WTC11 (cell line): ENCODE measurements at regions not wholly inside any gene's neighbourhood (a gene's known extent, or its start where the extent isn't known, plus 50 kb on each side); places are given as distances from the start of the nearest gene placed in this dataset.

Experiments used
- ATAC-seq: fragments of 200-7000 bp; cut with Tn5 transposase; 2 replicates; pipeline ENCODE4 v1.10.0; 2021; ENCODE audit warnings: mild to moderate bottlenecking, moderate library complexity
- CTCF ChIA-PET: fragments of 300-600 bp; sonication (Branson Sonifier 250); formaldehyde crosslinking; loops from one replicate; lab custom pipeline; 2021; ENCODE audit warnings: antibody characterized with exemption; lab: Charles Lee
- POLR2A ChIA-PET: fragments of 350-600 bp; sonication (Branson Sonifier 250); formaldehyde crosslinking; loops from one replicate; lab custom pipeline; 2021; ENCODE audit warnings: antibody characterized with exemption; lab: Charles Lee
- DNase-seq: peaks from one replicate; pipeline ENCODE4 v3.0.0; 2021; ENCODE audit warnings: low spot score
- H3K27ac Mint-ChIP-seq: 2 replicates; pipeline ENCODE4 v1.8.0; 2021; ENCODE audit warnings: mixed read lengths
- H3K27me3 Mint-ChIP-seq: 2 replicates; pipeline ENCODE4 v1.8.0; 2021; ENCODE audit warnings: low read depth, mild to moderate bottlenecking, moderate library complexity, mixed read lengths
- H3K36me3 Mint-ChIP-seq: 2 replicates; pipeline ENCODE4 v1.8.0; 2021; ENCODE audit warnings: mixed read lengths
- H3K4me1 Mint-ChIP-seq: 2 replicates; pipeline ENCODE4 v1.8.0; 2022; ENCODE audit warnings: mixed read lengths
- H3K4me3 Mint-ChIP-seq: 2 replicates; pipeline ENCODE4 v1.8.0; 2021; ENCODE audit warnings: mild to moderate bottlenecking, moderate library complexity, mixed read lengths
- H3K9me3 Mint-ChIP-seq: 2 replicates; pipeline ENCODE4 v1.8.0; 2021; ENCODE audit warnings: mixed read lengths
- CREM ChIP-seq: sonication (generic); formaldehyde crosslinking; IDR thresholded peaks from 2 replicates; pipeline ENCODE4 v1.8.1; 2022; ENCODE audit warnings: mild to moderate bottlenecking, missing genetic modification reagents, moderate library complexity
- ETV6 ChIP-seq: sonication (generic); formaldehyde crosslinking; IDR thresholded peaks from 2 replicates; pipeline ENCODE4 v1.8.1; 2022; ENCODE audit warnings: mild to moderate bottlenecking, missing genetic modification reagents
- NFE2L1 ChIP-seq: sonication (generic); formaldehyde crosslinking; IDR thresholded peaks from 2 replicates; pipeline ENCODE4 v1.8.1; 2023; ENCODE audit warnings: missing genetic modification reagents
- NR2C2 ChIP-seq: sonication (generic); formaldehyde crosslinking; IDR thresholded peaks from 2 replicates; pipeline ENCODE4 v1.8.0; 2022; ENCODE audit warnings: mild to moderate bottlenecking, missing genetic modification reagents
- NR3C1 ChIP-seq: sonication (generic); formaldehyde crosslinking; conservative IDR thresholded peaks from 2 replicates; pipeline ENCODE4 v1.8.1; 2023; ENCODE audit warnings: low read depth, mild to moderate bottlenecking, missing genetic modification reagents
- OVOL2 ChIP-seq: fragments of 250-450 bp; sonication (Bioruptor Pico); IDR thresholded peaks from 2 replicates; pipeline ENCODE4 v1.9.0; 2021; ENCODE audit warnings: mild to moderate bottlenecking, borderline replicate concordance
- TCF7 ChIP-seq: sonication (generic); formaldehyde crosslinking; IDR thresholded peaks from 2 replicates; pipeline ENCODE4 v1.8.0; 2022; ENCODE audit warnings: mild to moderate bottlenecking, low read depth, missing genetic modification reagents, moderate library complexity
- ZNF263 ChIP-seq: sonication (generic); formaldehyde crosslinking; IDR thresholded peaks from 2 replicates; pipeline ENCODE4 v1.8.1; 2022; ENCODE audit warnings: low read depth, mild to moderate bottlenecking, moderate library complexity, missing genetic modification reagents
- ZNF671 ChIP-seq: fragments of 250-450 bp; sonication (Bioruptor Pico); IDR thresholded peaks from 2 replicates; pipeline ENCODE4 v1.8.0; 2021; ENCODE audit warnings: mild to moderate bottlenecking
- TF ChIP-seq, protein P1 (sequence below): sonication (generic); formaldehyde crosslinking; IDR thresholded peaks from 2 replicates; pipeline ENCODE4 v1.8.1; 2022; ENCODE audit warnings: low read depth, mild to moderate bottlenecking, moderate library complexity, missing genetic modification reagents, borderline replicate concordance
- TF ChIP-seq, protein P2 (sequence below): sonication (generic); formaldehyde crosslinking; IDR thresholded peaks from 2 replicates; pipeline ENCODE4 v1.8.0; 2023; ENCODE audit warnings: missing genetic modification reagents, mild to moderate bottlenecking, borderline replicate concordance
- TF ChIP-seq, protein P3 (sequence below): fragments of 250-450 bp; sonication (Bioruptor Pico); conservative IDR thresholded peaks from 2 replicates; pipeline ENCODE4 v1.9.0; 2021; ENCODE audit warnings: mild to moderate bottlenecking
- TF ChIP-seq, protein P4 (sequence below): fragments of 250-450 bp; sonication (Bioruptor Pico); IDR thresholded peaks from 2 replicates; pipeline ENCODE4 v1.9.0; 2021; ENCODE audit warnings: moderate library complexity, mild to moderate bottlenecking, inconsistent platforms, borderline replicate concordance
- TF ChIP-seq, protein P5 (sequence below): sonication (generic); formaldehyde crosslinking; IDR thresholded peaks from 2 replicates; pipeline ENCODE4 v1.8.0; 2022; ENCODE audit warnings: mild to moderate bottlenecking, missing genetic modification reagents
- TF ChIP-seq, protein P6 (sequence below): fragments of 200-600 bp; IDR thresholded peaks from 2 replicates; pipeline ENCODE4 v1.8.0; 2022; ENCODE audit warnings: antibody characterized with exemption

DNA sequence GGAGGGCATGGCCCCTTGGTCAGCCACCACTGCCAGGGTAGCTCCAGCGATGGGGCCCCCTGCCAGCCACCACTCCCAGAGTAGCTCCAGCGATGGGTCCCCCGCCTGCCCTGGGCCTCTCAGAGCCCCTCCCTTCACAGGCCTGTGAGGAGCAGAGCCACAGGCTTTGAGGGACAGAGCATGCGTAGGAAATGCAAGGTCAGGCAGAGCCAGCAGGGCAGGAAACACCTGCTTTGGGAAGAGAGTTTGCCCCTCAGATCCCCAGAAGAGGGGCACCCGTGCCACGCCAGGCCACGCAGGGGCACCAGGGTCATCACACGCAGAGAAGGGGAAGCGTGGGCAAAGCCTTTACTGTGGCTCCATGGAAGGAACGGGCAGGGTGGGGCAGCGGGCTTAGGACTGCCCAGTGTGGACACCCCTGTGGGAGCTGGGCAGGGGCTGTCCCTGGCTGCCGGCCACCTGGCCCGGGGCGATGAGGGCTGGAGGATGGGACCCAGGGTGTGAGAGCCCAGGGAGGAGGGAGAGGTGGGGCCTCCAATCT lies 477.8 kb downstream of the BRD1 start:
- no peak overlapping the region for H3K4me3 Mint-ChIP-seq
- ChIA-PET CTCF (interaction anchor here (0.7 kb wide), 1 partner anchor 283 kb away, joined by 3 read pairs; no protein-coding TSS in a partner anchor), POLR2A (no interaction called here)
- H3K36me3 Mint-ChIP-seq: no peaks in the 10 kb centered on the region
- H3K4me1 Mint-ChIP-seq: peaks cover 4% of the 10 kb centered on the region; the same call in 1 of the 2 replicates
- DNase-seq (peak; percentile 8), ATAC-seq (no peak)
- no peak for TF ChIP-seq ZNF671
- TF ChIP-seq NR2C2 (CRISPR knock-in tag): no peak
- no peak for TF ChIP-seq CREM (CRISPR knock-in tag)
- TF ChIP-seq, protein P1, sequence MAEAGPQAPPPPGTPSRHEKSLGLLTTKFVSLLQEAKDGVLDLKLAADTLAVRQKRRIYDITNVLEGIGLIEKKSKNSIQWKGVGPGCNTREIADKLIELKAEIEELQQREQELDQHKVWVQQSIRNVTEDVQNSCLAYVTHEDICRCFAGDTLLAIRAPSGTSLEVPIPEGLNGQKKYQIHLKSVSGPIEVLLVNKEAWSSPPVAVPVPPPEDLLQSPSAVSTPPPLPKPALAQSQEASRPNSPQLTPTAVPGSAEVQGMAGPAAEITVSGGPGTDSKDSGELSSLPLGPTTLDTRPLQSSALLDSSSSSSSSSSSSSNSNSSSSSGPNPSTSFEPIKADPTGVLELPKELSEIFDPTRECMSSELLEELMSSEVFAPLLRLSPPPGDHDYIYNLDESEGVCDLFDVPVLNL: no peak
- TF ChIP-seq NR3C1: no peak
- TF ChIP-seq, protein P2, sequence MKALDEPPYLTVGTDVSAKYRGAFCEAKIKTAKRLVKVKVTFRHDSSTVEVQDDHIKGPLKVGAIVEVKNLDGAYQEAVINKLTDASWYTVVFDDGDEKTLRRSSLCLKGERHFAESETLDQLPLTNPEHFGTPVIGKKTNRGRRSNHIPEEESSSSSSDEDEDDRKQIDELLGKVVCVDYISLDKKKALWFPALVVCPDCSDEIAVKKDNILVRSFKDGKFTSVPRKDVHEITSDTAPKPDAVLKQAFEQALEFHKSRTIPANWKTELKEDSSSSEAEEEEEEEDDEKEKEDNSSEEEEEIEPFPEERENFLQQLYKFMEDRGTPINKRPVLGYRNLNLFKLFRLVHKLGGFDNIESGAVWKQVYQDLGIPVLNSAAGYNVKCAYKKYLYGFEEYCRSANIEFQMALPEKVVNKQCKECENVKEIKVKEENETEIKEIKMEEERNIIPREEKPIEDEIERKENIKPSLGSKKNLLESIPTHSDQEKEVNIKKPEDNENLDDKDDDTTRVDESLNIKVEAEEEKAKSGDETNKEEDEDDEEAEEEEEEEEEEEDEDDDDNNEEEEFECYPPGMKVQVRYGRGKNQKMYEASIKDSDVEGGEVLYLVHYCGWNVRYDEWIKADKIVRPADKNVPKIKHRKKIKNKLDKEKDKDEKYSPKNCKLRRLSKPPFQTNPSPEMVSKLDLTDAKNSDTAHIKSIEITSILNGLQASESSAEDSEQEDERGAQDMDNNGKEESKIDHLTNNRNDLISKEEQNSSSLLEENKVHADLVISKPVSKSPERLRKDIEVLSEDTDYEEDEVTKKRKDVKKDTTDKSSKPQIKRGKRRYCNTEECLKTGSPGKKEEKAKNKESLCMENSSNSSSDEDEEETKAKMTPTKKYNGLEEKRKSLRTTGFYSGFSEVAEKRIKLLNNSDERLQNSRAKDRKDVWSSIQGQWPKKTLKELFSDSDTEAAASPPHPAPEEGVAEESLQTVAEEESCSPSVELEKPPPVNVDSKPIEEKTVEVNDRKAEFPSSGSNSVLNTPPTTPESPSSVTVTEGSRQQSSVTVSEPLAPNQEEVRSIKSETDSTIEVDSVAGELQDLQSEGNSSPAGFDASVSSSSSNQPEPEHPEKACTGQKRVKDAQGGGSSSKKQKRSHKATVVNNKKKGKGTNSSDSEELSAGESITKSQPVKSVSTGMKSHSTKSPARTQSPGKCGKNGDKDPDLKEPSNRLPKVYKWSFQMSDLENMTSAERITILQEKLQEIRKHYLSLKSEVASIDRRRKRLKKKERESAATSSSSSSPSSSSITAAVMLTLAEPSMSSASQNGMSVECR (CRISPR knock-in tag): no peak
- TF ChIP-seq ETV6 (CRISPR knock-in tag): no peak
- TF ChIP-seq, protein P3, sequence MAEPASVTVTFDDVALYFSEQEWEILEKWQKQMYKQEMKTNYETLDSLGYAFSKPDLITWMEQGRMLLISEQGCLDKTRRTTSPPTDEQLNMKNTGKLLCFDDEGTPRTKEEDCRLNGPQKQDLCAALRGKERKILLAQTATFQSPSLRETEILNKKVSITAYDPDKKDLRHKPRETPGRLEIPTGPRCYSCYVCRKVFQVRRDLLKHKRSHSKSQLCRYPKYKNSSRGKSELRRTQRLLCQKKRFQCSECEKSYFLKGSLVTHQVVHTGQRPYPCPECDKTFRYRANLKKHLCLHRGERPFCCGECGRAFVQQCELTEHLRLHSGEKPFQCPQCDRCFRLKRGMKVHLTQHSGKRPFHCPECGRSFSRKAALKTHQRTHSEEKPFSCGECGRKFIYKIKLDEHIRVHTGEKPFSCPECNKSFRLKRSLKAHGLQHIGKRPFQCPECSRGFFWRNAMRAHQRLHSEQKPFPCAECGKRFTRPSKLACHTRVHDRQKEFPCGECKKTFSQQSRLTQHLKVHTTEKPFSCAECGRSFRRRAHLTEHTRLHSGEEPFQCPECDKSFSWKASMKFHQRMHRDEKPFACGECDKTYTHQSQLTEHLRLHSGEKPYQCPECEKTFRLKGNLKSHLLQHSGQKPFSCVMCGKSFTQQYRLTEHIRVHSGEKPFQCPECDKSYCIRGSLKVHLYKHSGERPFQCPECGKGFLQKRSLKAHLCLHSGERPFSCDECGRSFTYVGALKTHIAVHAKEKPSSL (CRISPR knock-in tag): no peak
- TF ChIP-seq ZNF263 (CRISPR knock-in tag): no peak
- TF ChIP-seq, protein P4, sequence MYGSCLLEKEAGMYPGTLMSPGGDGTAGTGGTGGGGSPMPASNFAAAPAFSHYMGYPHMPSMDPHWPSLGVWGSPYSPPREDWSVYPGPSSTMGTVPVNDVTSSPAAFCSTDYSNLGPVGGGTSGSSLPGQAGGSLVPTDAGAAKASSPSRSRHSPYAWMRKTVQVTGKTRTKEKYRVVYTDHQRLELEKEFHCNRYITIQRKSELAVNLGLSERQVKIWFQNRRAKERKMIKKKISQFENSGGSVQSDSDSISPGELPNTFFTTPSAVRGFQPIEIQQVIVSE (CRISPR knock-in tag): no peak
- no peak for TF ChIP-seq TCF7 (CRISPR knock-in tag)
- TF ChIP-seq, protein P5, sequence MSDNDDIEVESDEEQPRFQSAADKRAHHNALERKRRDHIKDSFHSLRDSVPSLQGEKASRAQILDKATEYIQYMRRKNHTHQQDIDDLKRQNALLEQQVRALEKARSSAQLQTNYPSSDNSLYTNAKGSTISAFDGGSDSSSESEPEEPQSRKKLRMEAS (CRISPR knock-in tag): no peak
- no peak for TF ChIP-seq OVOL2 (CRISPR knock-in tag)
- TF ChIP-seq, protein P6, sequence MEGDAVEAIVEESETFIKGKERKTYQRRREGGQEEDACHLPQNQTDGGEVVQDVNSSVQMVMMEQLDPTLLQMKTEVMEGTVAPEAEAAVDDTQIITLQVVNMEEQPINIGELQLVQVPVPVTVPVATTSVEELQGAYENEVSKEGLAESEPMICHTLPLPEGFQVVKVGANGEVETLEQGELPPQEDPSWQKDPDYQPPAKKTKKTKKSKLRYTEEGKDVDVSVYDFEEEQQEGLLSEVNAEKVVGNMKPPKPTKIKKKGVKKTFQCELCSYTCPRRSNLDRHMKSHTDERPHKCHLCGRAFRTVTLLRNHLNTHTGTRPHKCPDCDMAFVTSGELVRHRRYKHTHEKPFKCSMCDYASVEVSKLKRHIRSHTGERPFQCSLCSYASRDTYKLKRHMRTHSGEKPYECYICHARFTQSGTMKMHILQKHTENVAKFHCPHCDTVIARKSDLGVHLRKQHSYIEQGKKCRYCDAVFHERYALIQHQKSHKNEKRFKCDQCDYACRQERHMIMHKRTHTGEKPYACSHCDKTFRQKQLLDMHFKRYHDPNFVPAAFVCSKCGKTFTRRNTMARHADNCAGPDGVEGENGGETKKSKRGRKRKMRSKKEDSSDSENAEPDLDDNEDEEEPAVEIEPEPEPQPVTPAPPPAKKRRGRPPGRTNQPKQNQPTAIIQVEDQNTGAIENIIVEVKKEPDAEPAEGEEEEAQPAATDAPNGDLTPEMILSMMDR: no peak
- no peak for TF ChIP-seq NFE2L1 (CRISPR knock-in tag)
- no peaks in the 10 kb centered on the region for H3K27me3 Mint-ChIP-seq
- H3K27ac Mint-ChIP-seq: no peak overlapping the region
- peaks cover 3% of the 10 kb centered on the region; the same call in 1 of the 2 replicates for H3K9me3 Mint-ChIP-seq
